Keratinocyte (primary cell): ENCODE measurements at regions not wholly inside any gene's neighbourhood (a gene's known extent, or its start where the extent isn't known, plus 50 kb on each side); places are given as distances from the start of the nearest gene placed in this dataset.

Experiments
- DNase-seq: peaks from one replicate; pipeline ENCODE4 v3.0.0-alpha.2; 2011; ENCODE audit warnings: low read depth, missing footprints, low spot score
- FAIRE-seq: peaks from 2 replicates; lab custom pipeline; 2011; peaks lifted over from hg19 to GRCh38; lab: Jason Lieb, UNC
- H2AFZ ChIP-seq: 2 replicates; pipeline ENCODE4 v1.6.0; 2012; ENCODE audit warnings: low read length, control low read depth, inconsistent platforms; ENCODE audit not compliant: control insufficient read depth
- H3K27ac ChIP-seq: 2 replicates; pipeline ENCODE4 v1.5.1; 2011; ENCODE audit warnings: low read length; ENCODE audit not compliant: control insufficient read depth, insufficient read depth
- H3K27me3 ChIP-seq: 3 replicates; pipeline ENCODE4 v1.6.0; 2011; ENCODE audit warnings: low read length; ENCODE audit not compliant: control insufficient read depth, insufficient read depth; ENCODE audit errors: extremely low read depth
- H3K36me3 ChIP-seq, 2 experiments: 2 replicates in 1 of 2; 3 replicates in 1 of 2; pipeline ENCODE4 v1.5.1; 2011; ENCODE audit warnings: low read length in 2 of 2, mild to moderate bottlenecking in 1 of 2; ENCODE audit not compliant: control insufficient read depth in 2 of 2, insufficient read depth in 2 of 2; ENCODE audit errors: extremely low read depth in 1 of 2
- H3K4me1 ChIP-seq: 3 replicates; pipeline ENCODE4 v1.5.1; 2011; ENCODE audit warnings: low read length; ENCODE audit not compliant: control insufficient read depth, insufficient read depth; ENCODE audit errors: extremely low read depth
- H3K4me2 ChIP-seq: 3 replicates; pipeline ENCODE4 v1.6.0; 2011; ENCODE audit warnings: low read depth, low read length; ENCODE audit not compliant: control insufficient read depth, insufficient read depth; ENCODE audit errors: extremely low read depth
- H3K4me3 ChIP-seq, 3 experiments: fragments of 200-600 bp in 1 of 3; sonication (generic) in 1 of 3; 2 replicates in 2 of 3; 3 replicates in 1 of 3; pipeline ENCODE4 v1.5.1; 2011 to 2016; ENCODE audit warnings: low read length in 3 of 3, mild to moderate bottlenecking in 3 of 3, control low read depth in 2 of 3, inconsistent platforms in 1 of 3, low read depth in 1 of 3, mixed read lengths in 1 of 3, mixed run types in 1 of 3, moderate library complexity in 1 of 3; ENCODE audit not compliant: control insufficient read depth in 2 of 3, insufficient read depth in 2 of 3; ENCODE audit errors: extremely low read depth in 1 of 3
- H3K79me2 ChIP-seq: 2 replicates; pipeline ENCODE4 v1.6.0; 2012; ENCODE audit warnings: low read length; ENCODE audit not compliant: control insufficient read depth, insufficient read depth
- H3K9ac ChIP-seq: 3 replicates; pipeline ENCODE4 v1.6.0; 2011; ENCODE audit warnings: low read length; ENCODE audit not compliant: control insufficient read depth, insufficient read depth; ENCODE audit errors: extremely low read depth
- H3K9me1 ChIP-seq: 3 replicates; pipeline ENCODE4 v1.6.0; 2011; ENCODE audit warnings: low read length; ENCODE audit not compliant: control insufficient read depth, insufficient read depth; ENCODE audit errors: extremely low read depth
- H3K9me3 ChIP-seq: 2 replicates; pipeline ENCODE4 v1.5.1; 2012; ENCODE audit warnings: low read depth, low read length; ENCODE audit not compliant: control insufficient read depth
- H4K20me1 ChIP-seq: 3 replicates; pipeline ENCODE4 v1.6.0; 2011; ENCODE audit warnings: low read length; ENCODE audit not compliant: control insufficient read depth, insufficient read depth; ENCODE audit errors: extremely low read depth
- EZH2 ChIP-seq: IDR thresholded peaks from one replicate; pipeline ENCODE4 v1.6.1; 2012; ENCODE audit warnings: inconsistent platforms, mild to moderate bottlenecking, low read length, moderate library complexity
- dilution Hi-C: fragments of 300-500 bp; cut with MboI; formaldehyde crosslinking; loops from one replicate; pipeline ENCODE4 v1.7.0; 2020; ENCODE audit warnings: low sequenced_read_pairs; ENCODE audit not compliant: extremely low pct_ligation_motif_present
- TF ChIP-seq, protein P1 (sequence below), 3 experiments: IDR thresholded peaks in 1 of 3; conservative IDR thresholded peaks in 1 of 3; optimal IDR thresholded peaks in 1 of 3; 2 replicates in 2 of 3; 3 replicates in 1 of 3; pipeline versions ENCODE3 to v1.5.1; 2011; ENCODE audit warnings: low read length in 3 of 3, mild to moderate bottlenecking in 3 of 3, moderate library complexity in 2 of 3, control low read depth in 1 of 3, inconsistent platforms in 1 of 3; ENCODE audit not compliant: insufficient read depth in 2 of 3; ENCODE audit errors: extremely low read depth in 1 of 3

DNA sequence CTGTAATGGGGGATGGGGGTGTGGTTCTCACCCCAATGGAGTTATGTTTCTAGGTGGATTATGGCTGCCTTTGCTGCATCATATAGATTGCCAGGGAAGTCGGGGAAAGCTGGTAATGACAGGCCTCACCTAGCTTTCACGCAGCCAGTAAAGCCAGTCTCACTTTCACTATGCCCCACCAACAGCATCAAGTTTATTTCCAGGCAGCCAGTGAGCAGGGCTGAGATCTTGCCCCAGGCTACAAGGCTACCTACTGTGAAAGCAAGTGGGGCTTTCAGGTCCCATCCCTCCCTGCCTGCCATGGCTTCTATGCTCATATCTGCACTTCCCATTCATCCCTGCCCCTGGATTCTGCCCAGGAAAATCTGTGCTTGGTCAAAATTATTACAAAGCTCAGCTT lies 61.7 kb upstream of the NXPH1 start:
- Histone ChIP-seq H3K9me3 (no peaks in the 10 kb centered on the region), H2AFZ (no peak overlapping the region), H3K36me3 (no peaks in the 10 kb centered on the region), H3K9me1 (no peaks in the 10 kb centered on the region), H3K79me2 (no peaks in the 10 kb centered on the region), H3K4me3 (no peak overlapping the region), H3K27ac (no peak overlapping the region), H3K9ac (no peak overlapping the region), H3K4me2 (no peak overlapping the region), H3K4me1 (no peaks in the 10 kb centered on the region), H3K27me3 (no peaks in the 10 kb centered on the region), H4K20me1 (no peaks in the 10 kb centered on the region)
- no peak for TF ChIP-seq EZH2
- TF ChIP-seq, protein P1, sequence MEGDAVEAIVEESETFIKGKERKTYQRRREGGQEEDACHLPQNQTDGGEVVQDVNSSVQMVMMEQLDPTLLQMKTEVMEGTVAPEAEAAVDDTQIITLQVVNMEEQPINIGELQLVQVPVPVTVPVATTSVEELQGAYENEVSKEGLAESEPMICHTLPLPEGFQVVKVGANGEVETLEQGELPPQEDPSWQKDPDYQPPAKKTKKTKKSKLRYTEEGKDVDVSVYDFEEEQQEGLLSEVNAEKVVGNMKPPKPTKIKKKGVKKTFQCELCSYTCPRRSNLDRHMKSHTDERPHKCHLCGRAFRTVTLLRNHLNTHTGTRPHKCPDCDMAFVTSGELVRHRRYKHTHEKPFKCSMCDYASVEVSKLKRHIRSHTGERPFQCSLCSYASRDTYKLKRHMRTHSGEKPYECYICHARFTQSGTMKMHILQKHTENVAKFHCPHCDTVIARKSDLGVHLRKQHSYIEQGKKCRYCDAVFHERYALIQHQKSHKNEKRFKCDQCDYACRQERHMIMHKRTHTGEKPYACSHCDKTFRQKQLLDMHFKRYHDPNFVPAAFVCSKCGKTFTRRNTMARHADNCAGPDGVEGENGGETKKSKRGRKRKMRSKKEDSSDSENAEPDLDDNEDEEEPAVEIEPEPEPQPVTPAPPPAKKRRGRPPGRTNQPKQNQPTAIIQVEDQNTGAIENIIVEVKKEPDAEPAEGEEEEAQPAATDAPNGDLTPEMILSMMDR (optimal IDR thresholded peaks at IDR 0.05 in 1 of 3, IDR thresholded peaks at IDR 0.05 in 1 of 3, conservative IDR thresholded peaks at IDR 0.05 in 1 of 3; ENCODE audit: extremely low read depth in 1 of 3, insufficient read depth in 2 of 3, low read length in 3 of 3): no peak
- dilution Hi-C loops: no loop called here
- no peak for DNase-seq
- FAIRE-seq: no peak

DNA sequence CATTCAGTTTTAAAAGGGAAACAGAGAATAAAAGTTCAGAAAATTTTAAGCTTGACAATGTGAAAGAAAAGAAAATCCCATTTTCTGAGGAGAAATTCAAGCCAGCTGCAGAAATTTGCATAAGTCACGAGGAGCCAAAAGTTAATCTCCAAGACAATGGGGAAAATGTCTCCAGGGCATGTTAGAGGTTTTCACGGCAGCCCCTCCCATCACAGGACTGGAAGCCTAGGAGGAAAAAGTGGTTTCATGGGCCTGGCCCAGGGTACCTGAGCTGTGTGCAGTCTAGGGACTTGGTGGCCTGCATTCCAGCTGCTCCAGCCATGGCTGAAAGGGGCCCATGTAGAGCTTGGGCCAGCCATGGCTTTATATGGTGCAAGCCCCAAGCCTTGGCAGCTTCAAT lies 59.6 kb upstream of the NXPH1 start:
- no peak for DNase-seq
- H3K27me3 ChIP-seq: no peaks in the 10 kb centered on the region
- no peak overlapping the region for H2AFZ ChIP-seq
- no peaks in the 10 kb centered on the region for H3K79me2 ChIP-seq
- H3K4me2 ChIP-seq: no peak overlapping the region
- no peak overlapping the region for H3K4me3 ChIP-seq
- no peaks in the 10 kb centered on the region for H3K9me3 ChIP-seq
- no peak overlapping the region for H3K27ac ChIP-seq
- no peaks in the 10 kb centered on the region for H3K36me3 ChIP-seq
- no peaks in the 10 kb centered on the region for H3K9me1 ChIP-seq
- FAIRE-seq: no peak
- no peak overlapping the region for H3K9ac ChIP-seq
- dilution Hi-C loops: no loop called here
- H3K4me1 ChIP-seq: no peaks in the 10 kb centered on the region
- no peak for TF ChIP-seq EZH2
- TF ChIP-seq, protein P1 (optimal IDR thresholded peaks at IDR 0.05 in 1 of 3, IDR thresholded peaks at IDR 0.05 in 1 of 3, conservative IDR thresholded peaks at IDR 0.05 in 1 of 3; ENCODE audit: extremely low read depth in 1 of 3, insufficient read depth in 2 of 3, low read length in 3 of 3): no peak
- no peaks in the 10 kb centered on the region for H4K20me1 ChIP-seq
